HG02884 (cell line): ENCODE measurements at regions not wholly inside any gene's neighbourhood (a gene's known extent, or its start where the extent isn't known, plus 50 kb on each side); places are given as distances from the start of the nearest gene placed in this dataset.
"Not testable (repeated sequence)": the region's sequence is repeated elsewhere in the genome, so short reads cannot be mapped to it uniquely, and the experiment has no call there.

Experiments
- ATAC-seq: cut with Tn5 transposase; IDR thresholded peaks from one replicate; pipeline ENCODE4 v1.9.1; 2021; ENCODE audit warnings: mild to moderate bottlenecking, moderate library complexity; ENCODE audit not compliant: unreplicated experiment

DNA sequence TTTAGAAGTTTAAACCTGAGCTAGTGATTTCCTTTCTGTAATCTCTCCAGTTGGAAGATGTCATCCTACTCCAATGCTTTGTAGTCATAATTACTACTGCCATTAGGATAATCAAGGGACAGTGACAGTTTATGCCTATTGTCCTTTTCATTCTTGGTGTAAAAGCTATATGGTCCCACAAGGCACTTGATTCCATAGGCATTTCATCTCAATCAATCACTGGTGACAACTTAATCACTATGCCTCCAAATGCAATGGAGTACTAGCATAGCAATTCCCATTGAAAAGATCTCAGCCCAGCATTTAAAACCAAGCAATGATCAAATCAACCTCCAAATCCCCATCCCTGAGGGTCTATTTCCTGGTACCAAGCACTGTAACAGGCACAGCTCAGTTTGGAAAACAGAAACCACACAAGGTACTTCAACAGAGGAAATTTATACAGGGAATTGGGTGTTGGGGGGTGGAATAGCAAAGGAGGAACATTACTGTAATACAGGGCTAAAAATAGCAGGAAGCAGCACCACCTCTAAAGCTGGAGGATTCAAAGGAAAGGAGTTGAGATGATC is 51.0 kb downstream of the FHIP2A start:
- no peak for ATAC-seq

GRCh38 chr10:114874827-114875411 is 53.3 kb downstream of the FHIP2A start:
- peak; percentile 45 for ATAC-seq

GRCh38 chr10:114875590-114876081 is 54.1 kb downstream of the FHIP2A start:
- not testable (repeated sequence) for ATAC-seq

DNA sequence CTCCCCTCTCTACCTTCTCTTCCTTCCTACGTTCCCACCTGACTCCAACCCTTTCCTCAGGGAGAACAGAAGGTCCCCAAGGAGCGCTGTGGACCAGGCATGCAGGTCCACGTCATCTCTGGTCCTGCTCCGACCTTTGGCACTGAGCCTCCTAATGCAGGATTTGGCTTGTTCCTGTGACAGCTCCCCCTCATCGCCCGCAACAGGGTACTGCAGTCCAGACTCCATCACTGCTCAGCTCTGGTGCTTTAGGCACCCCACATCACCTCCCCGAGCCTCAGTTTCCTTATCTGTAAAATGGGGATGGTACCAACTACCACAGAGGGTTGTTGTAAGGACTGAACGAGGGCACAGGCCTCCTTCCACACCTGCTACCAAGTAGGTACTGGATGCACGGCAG is 54.6 kb downstream of the FHIP2A start:
- ATAC-seq = no peak

DNA sequence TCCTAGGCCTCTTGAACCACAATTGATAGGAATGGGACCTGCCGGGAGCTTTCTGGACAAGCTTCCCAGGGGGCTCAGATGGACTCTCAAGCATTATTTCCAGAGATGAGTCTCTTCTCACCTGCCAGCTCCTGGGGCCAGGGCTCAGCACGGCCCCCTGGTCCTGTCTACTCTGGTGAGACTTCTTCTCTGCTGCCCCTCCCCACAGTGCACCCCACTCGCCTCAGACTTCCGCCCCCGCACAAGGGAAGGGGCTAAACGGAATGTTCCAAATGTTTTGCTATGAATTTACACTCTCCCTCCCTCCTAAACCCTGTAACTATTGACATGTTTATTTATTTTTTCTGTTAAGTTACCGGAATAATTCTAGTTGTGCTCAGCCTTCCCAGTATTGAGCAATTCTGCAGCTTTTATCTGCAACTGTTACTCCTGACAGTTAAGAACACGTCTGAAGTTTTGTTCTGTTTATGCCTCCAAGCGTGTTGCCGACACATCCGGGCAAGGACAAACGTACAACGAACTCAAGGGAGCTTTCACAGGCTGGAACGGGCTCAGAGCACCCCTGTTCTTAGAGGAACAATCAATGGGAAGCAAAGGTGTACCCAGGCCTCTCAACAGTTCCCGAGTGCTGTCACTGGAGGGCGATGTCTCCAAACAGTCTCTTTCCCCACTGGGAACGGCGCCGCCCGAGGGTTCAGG is 55.2 kb downstream of the FHIP2A start:
- ATAC-seq = peak; percentile 78

GRCh38 chr10:114877301-114877644 is 55.7 kb downstream of the FHIP2A start:
- ATAC-seq = no peak

- no peak for ATAC-seq
Measured at GRCh38 chr10:114879093-114879492, 57.5 kb downstream of the FHIP2A start.

GRCh38 chr10:114879541-114880158 is 58.1 kb downstream of the FHIP2A start:
- peak; percentile 51 for ATAC-seq

DNA sequence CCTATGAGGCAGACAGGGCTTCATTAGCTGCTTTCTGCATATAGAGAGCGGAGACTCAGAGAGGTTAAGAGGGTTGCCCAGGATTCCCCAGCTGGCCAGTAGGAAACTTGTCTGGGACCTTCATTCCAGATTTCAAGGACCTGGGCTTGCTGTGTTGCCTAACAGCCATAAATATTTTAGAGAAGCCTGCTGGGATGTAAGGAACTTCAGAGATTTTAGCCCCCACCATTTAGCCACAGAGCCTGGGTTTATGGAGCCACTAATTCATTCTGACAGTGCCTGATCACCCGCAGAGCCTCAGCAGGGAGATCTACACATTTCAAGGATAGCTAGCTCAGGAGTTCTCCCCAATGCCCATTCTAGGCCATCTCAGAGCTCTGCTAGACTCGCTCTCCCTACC is 56.6 kb upstream of the TRUB1 start:
- ATAC-seq = no peak

DNA sequence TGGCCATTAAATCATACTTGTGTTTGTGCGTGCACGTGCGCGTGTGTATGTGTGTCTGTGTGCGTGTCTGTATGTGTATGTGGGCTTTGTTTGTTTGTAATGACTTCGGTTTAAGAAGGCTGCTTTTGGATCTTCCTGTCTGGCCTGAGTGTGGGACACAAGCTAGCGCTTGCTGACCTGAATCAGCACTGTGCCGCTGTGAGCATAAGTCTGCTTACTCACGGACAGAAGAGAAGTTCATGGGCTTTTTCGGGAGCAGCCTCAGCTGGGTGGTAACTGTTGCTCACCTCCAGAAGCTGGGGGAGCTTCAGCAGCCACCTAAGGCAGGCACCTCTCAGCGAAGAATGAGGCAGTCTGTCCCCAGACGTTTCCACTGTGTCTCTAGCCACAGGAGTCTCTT is 56.1 kb upstream of the TRUB1 start:
- no peak for ATAC-seq

DNA sequence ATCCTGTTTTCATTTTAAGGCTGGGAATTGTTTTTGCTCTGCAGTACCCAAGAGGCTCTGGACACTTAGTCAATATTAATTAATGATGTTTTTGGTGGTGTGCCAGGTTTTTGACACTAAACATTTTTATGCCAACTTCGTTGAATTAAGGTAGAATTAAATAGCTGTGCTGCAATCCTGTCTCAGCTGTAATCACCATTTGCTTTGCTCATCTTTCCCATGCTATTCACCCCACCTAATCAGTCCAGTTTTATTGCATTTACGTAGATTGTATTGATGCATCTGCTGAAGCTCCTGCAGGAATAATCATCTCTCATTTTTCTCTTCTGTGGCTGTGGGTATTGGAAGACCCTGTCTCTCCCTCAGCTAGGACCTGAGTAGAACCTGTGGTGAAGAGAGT is 52.6 kb upstream of the TRUB1 start:
- ATAC-seq = no peak
